K562 (cell line): ENCODE measurements at regions not wholly inside any gene's neighbourhood (a gene's known extent, or its start where the extent isn't known, plus 50 kb on each side); places are given as distances from the start of the nearest gene placed in this dataset.

ENCODE experiments used
- ARID4B ChIP-seq: sonication (generic); formaldehyde crosslinking; IDR thresholded peaks from 2 replicates; pipeline ENCODE4 v1.8.0; 2022; ENCODE audit warnings: mild to moderate bottlenecking, missing genetic modification reagents
- CBX3 ChIP-seq, 2 experiments: IDR thresholded peaks; 1 replicate in 1 of 2; 2 replicates in 1 of 2; pipeline ENCODE4 v1.6.1; 2012; ENCODE audit warnings: inconsistent platforms in 2 of 2, low read length in 2 of 2, borderline replicate concordance in 1 of 2, control low read depth in 1 of 2
- CTBP1 ChIP-seq: fragments of 450-650 bp; IDR thresholded peaks from 2 replicates; pipeline ENCODE4 v1.6.1; 2016; ENCODE audit warnings: borderline replicate concordance
- IRF2 ChIP-seq: sonication (generic); formaldehyde crosslinking; IDR thresholded peaks from 2 replicates; pipeline ENCODE4 v1.8.1; 2022; ENCODE audit warnings: mild to moderate bottlenecking, missing genetic modification reagents
- MCM3 ChIP-seq: fragments of 450-650 bp; IDR thresholded peaks from 2 replicates; pipeline ENCODE4 v1.6.1; 2016
- NFIC ChIP-seq: fragments of 450-650 bp; IDR thresholded peaks from 2 replicates; pipeline ENCODE4 v1.6.1; 2017; ENCODE audit warnings: mild to moderate bottlenecking, inconsistent platforms
- SRSF1 ChIP-seq: fragments of 200-400 bp; formaldehyde crosslinking; IDR thresholded peaks from 2 replicates; pipeline ENCODE4 v1.6.1; 2017; ENCODE audit warnings: mild to moderate bottlenecking, low read depth, low read length, moderate library complexity
- STAT6 ChIP-seq: sonication (generic); formaldehyde crosslinking; IDR thresholded peaks from 2 replicates; pipeline ENCODE4 v1.8.1; 2023; ENCODE audit warnings: mild to moderate bottlenecking, missing genetic modification reagents

GRCh38 chr1:60924964-60925798 is 157.2 kb upstream of the NFIA start (continued):
- TF ChIP-seq SRSF1 (no peak), MCM3 (no peak), IRF2 (no peak), CBX3 (IDR thresholded peaks at IDR 0.05; ENCODE audit: borderline replicate concordance in 1 of 2, low read length in 2 of 2) (no peak), STAT6 (CRISPR knock-in tag) (no peak), ARID4B (CRISPR knock-in tag) (no peak), CTBP1 (peak; percentile 51), NFIC (peak; percentile 96)
